Lower leg skin (tissue), 4 donors: ENCODE measurements at regions not wholly inside any gene's neighbourhood (a gene's known extent, or its start where the extent isn't known, plus 50 kb on each side); places are given as distances from the start of the nearest gene placed in this dataset.

Source experiments
- DNase-seq, 2 donors: peaks; one replicate each; pipeline ENCODE4 v3.0.0-alpha.2; 2019; ENCODE audit warnings: low spot score in 2 of 2
- H3K4me3 ChIP-seq: fragments of 200-600 bp; sonication (generic); 2 replicates; pipeline ENCODE4 v1.5.1; 2017; ENCODE audit warnings: mild to moderate bottlenecking, low read depth; ENCODE audit not compliant: poor library complexity, severe bottlenecking
- CTCF ChIP-seq, 3 donors: fragments of 450-650 bp; IDR thresholded peaks; one replicate each; pipeline ENCODE4 v1.5.1; 2016; ENCODE audit warnings: antibody characterized with exemption in 3 of 3, mild to moderate bottlenecking in 3 of 3, moderate library complexity in 2 of 3
- POLR2A ChIP-seq, 2 donors: fragments of 450-650 bp; IDR thresholded peaks; one replicate each; pipeline ENCODE4 v1.6.1; 2016 to 2017; ENCODE audit warnings: antibody characterized with exemption in 2 of 2, mild to moderate bottlenecking in 1 of 2, moderate library complexity in 1 of 2
- WGBS, 2 donors: methylation state at CpG; one replicate each; pipeline ENCODE4 v1.1.5; 2018; 5-methylcytosine and 5-hydroxymethylcytosine counted together
- intact Hi-C: fragments of 100-400 bp; cut with DNase I; formaldehyde crosslinking; loops from one replicate; pipeline ENCODE4 v1.15.0; 2023; ENCODE audit warnings: low total_unique reads

- WGBS, 2 donors = 72 to 91% methylated on average over 4 of the region's 4 CpGs
- intact Hi-C loops = no loop called here
- TF ChIP-seq CTCF (IDR thresholded peaks at IDR 0.05) (no peak), POLR2A (IDR thresholded peaks at IDR 0.05) (no peak)
- DNase-seq = no peak
- H3K4me3 ChIP-seq = no peak overlapping the region
Observed at GRCh38 chr5:67331296-67331925, 134.8 kb upstream of the CD180 start.

DNA sequence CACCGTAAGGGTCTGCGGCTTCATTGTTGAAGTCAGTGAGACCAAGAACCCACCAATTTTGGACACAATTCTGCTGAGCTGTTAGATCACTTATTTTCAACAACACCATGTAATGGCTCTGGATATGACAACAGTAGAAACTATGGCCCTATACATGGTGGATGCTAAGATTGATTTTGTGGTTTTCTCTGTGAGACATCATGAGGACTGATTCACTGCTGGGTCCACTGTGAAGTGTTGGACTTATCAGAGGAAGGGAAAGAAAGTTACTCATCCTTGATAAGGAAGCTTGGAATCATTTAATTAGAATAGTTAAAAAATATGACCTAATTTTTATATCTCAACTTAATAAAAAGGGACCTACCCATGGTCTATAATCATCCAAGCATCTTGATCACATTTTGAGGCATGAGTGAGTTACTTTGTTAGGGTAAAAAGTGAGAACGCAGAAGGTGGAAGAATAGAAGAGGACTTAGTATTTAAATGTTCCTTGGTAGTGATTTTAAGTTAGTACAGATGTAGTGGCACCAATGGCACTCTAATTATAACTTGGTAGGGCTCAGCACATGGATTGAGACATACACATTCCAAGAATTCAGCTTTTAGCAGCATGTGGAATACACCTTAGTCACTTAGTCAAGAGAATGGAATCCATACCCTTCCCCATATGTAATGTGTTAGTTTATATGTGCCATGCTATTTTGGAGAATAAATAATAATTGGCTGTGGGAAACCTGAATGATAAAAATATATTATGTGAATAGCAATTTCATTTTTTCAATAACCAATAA lies 123.5 kb upstream of the CD180 start:
- DNase-seq = no peak
- intact Hi-C loops = no loop called here
- TF ChIP-seq CTCF (IDR thresholded peaks at IDR 0.05) (no peak), POLR2A (IDR thresholded peaks at IDR 0.05) (no peak)
- no peak overlapping the region for H3K4me3 ChIP-seq
- 94 to 96% methylated on average over 3 of the region's 3 CpGs for WGBS, 2 donors

DNA sequence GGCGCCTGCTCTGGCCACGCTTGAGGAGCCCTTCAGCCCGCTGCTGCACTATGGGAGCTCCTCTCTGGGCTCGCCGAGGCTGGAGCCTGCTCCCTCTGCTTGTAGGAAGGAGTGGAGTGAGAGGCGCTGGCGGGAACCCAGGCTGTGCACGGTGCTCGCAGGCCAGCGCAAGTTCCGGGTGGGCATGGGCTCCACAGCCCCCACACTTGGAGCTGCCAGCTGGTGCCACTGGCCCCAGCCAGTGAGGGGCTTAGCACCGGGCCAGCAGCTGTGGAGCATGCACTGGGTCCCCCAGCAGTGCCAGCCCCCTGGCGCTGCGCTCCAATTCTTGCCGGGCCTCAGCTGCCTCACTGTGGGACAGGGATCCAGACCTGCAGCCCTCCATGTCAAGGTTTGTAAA lies 122.1 kb upstream of the CD180 start:
- TF ChIP-seq POLR2A (IDR thresholded peaks at IDR 0.05) (no peak), CTCF (IDR thresholded peaks at IDR 0.05) (no peak)
- whole genome bisulfite sequencing, 2 donors = 98 to 99% methylated on average over 15 of the region's 15 CpGs
- DNase-seq = no peak
- intact Hi-C loops = no loop called here
- H3K4me3 ChIP-seq = no peak overlapping the region

DNA sequence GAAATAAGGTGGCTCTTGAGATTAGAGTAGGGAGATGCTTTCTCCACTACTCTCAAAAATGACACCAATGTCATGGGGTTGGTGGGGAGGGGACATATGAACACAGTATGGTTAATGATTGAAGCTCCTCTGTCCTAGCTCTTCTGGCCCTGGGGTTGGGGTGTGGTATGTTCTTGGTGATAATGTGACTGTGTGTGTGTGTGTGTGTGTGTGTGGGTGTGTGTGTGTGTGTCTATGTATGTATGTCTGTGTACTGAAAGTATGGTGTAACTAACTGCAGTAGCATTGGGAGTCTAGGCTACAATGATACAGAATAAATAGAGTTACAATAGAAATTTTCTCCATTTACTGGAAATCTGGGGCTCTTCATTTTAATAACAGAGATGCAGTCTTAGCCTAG lies 121.0 kb upstream of the CD180 start:
- DNase-seq = no peak
- TF ChIP-seq CTCF (IDR thresholded peaks at IDR 0.05) (no peak), POLR2A (IDR thresholded peaks at IDR 0.05) (no peak)
- intact Hi-C loops = no loop called here
- no peak overlapping the region for H3K4me3 ChIP-seq

- TF ChIP-seq CTCF (IDR thresholded peaks at IDR 0.05) = no peak
- no peak for TF ChIP-seq POLR2A (IDR thresholded peaks at IDR 0.05)
- WGBS, 2 donors = 85 to 95% methylated on average over 1 of the region's 1 CpG
- DNase-seq = no peak
- H3K4me3 ChIP-seq = no peak overlapping the region
- intact Hi-C loops = no loop called here
Observed at GRCh38 chr5:67316695-67317094, 120.1 kb upstream of the CD180 start.
